PC-3 (cell line): ENCODE measurements at regions not wholly inside any gene's neighbourhood (a gene's known extent, or its start where the extent isn't known, plus 50 kb on each side); places are given as distances from the start of the nearest gene placed in this dataset.

Experiments
- ATAC-seq: fragments of 200-7000 bp; cut with Tn5 transposase; 2 replicates; pipeline ENCODE4 v1.9.1; 2020; ENCODE audit warnings: mild to moderate bottlenecking, moderate library complexity
- BruUV-seq: library from RNA; stranded (reverse); fragments of 400-500 nt; replicated peaks from 2 replicates; lab custom pipeline; 2021; lab: Mats Ljungman, UMichigan
- CTCF ChIA-PET: fragments of 300-600 bp; sonication (Branson Sonifier 250); formaldehyde crosslinking; loops from one replicate; lab custom pipeline; 2022; ENCODE audit warnings: antibody characterized with exemption; lab: Charles Lee
- POLR2A ChIA-PET: fragments of 300-600 bp; sonication (Branson Sonifier 250); formaldehyde crosslinking; loops from one replicate; lab custom pipeline; 2022; ENCODE audit warnings: antibody characterized with exemption; ENCODE audit not compliant: unreplicated experiment; lab: Charles Lee
- DNase-seq: peaks from one replicate; pipeline ENCODE4 v3.0.0-alpha.2; 2015
- H2AFZ ChIP-seq: fragments of 300-600 bp; sonication (generic); 2 replicates; pipeline ENCODE4 v1.6.0; 2016; ENCODE audit warnings: antibody characterized with exemption, low read length
- H3F3A ChIP-seq: fragments of 300-600 bp; sonication (generic); one replicate; pipeline ENCODE4 v1.6.0; 2017; ENCODE audit warnings: antibody characterized with exemption, low read length, control low read depth, mild to moderate bottlenecking; ENCODE audit not compliant: unreplicated experiment
- H3K27ac ChIP-seq: fragments of 300-600 bp; sonication (generic); 2 replicates; pipeline ENCODE4 v1.5.1; 2016; ENCODE audit warnings: mild to moderate bottlenecking, low read length
- H3K27me3 ChIP-seq: fragments of 300-600 bp; sonication (generic); 2 replicates; pipeline ENCODE4 v1.6.1; 2016; ENCODE audit warnings: low read length, mixed read lengths
- H3K36me3 ChIP-seq: fragments of 300-600 bp; sonication (generic); 2 replicates; pipeline ENCODE4 v1.6.1; 2016; ENCODE audit warnings: low read depth, mixed run types, low read length, mixed read lengths
- H3K4me1 ChIP-seq: fragments of 300-600 bp; sonication (generic); 2 replicates; pipeline ENCODE4 v1.5.1; 2016; ENCODE audit warnings: low read length; ENCODE audit not compliant: insufficient read depth
- H3K4me2 ChIP-seq: fragments of 300-600 bp; sonication (generic); 2 replicates; pipeline ENCODE4 v1.6.0; 2016; ENCODE audit warnings: low read length
- H3K4me3 ChIP-seq: fragments of 300-600 bp; sonication (generic); 2 replicates; pipeline ENCODE4 v1.5.1; 2016; ENCODE audit warnings: mild to moderate bottlenecking, low read length, mixed read lengths
- H3K79me2 ChIP-seq: fragments of 300-600 bp; sonication (generic); 2 replicates; pipeline ENCODE4 v1.6.1; 2017; ENCODE audit warnings: low read length, mixed read lengths
- H3K9ac ChIP-seq: fragments of 300-600 bp; sonication (generic); 2 replicates; pipeline ENCODE4 v1.6.0; 2016; ENCODE audit warnings: mild to moderate bottlenecking, low read length
- H3K9me2 ChIP-seq: fragments of 300-600 bp; sonication (generic); replicated peaks from 2 replicates; pipeline ENCODE4 v1.6.1; 2016; ENCODE audit warnings: mixed run types, low read length, mixed read lengths
- H3K9me3 ChIP-seq: fragments of 300-600 bp; sonication (generic); 2 replicates; pipeline ENCODE4 v1.6.1; 2016; ENCODE audit warnings: low read length, mixed read lengths
- H4K20me1 ChIP-seq: fragments of 300-600 bp; sonication (generic); 2 replicates; pipeline ENCODE4 v1.6.1; 2016; ENCODE audit warnings: low read length, mixed read lengths
- CTCF ChIP-seq: fragments of 300-600 bp; sonication (generic); conservative IDR thresholded peaks from 2 replicates; pipeline ENCODE4 v1.5.1; 2017; ENCODE audit warnings: antibody characterized with exemption, low read depth, mild to moderate bottlenecking, low read length
- EZH2 ChIP-seq: fragments of 300-600 bp; sonication (generic); IDR thresholded peaks from one replicate; pipeline ENCODE4 v1.6.1; 2017; ENCODE audit warnings: antibody characterized with exemption, mild to moderate bottlenecking, low read length; ENCODE audit not compliant: unreplicated experiment
- EZH2phosphoT487 ChIP-seq: fragments of 300-600 bp; sonication (generic); IDR thresholded peaks from 2 replicates; pipeline ENCODE4 v1.6.1; 2018; ENCODE audit warnings: mild to moderate bottlenecking, antibody characterized with exemption, low read length, borderline replicate concordance
- intact Hi-C: fragments of 100-400 bp; cut with micrococcal nuclease; formaldehyde crosslinking; loops from 2 replicates; pipeline ENCODE4 v1.9.0; 2023

GRCh38 chr4:111722213-111722720 lies 423.0 kb upstream of the FAM241A start:
- Histone ChIP-seq H4K20me1 (no peaks in the 10 kb centered on the region), H3K9ac (no peak overlapping the region), H3K9me3 (no peaks in the 10 kb centered on the region), H3K4me1 (no peaks in the 10 kb centered on the region), H3K4me3 (no peak overlapping the region), H3K79me2 (no peaks in the 10 kb centered on the region), H3K4me2 (no peak overlapping the region), H2AFZ (no peak overlapping the region), H3K27ac (no peak overlapping the region), H3K36me3 (no peaks in the 10 kb centered on the region), H3F3A (no peaks in the 10 kb centered on the region), H3K9me2 (no peaks in the 10 kb centered on the region), H3K27me3 (peaks cover 12% of the 10 kb centered on the region)
- POLR2A ChIA-PET, result no interaction called here
- no TSS peak for BruUV-seq
- CTCF ChIA-PET, result no interaction called here
- TF ChIP-seq CTCF (no peak), EZH2 (no peak), EZH2phosphoT487 (no peak)
- DNase-seq (no peak), ATAC-seq (no peak)
- intact Hi-C loops, result no loop called here

GRCh38 chr4:111736516-111736915 lies 408.7 kb upstream of the FAM241A start:
- Histone ChIP-seq H3K4me2 (no peak overlapping the region), H3K27ac (no peak overlapping the region), H4K20me1 (no peaks in the 10 kb centered on the region), H3K79me2 (no peaks in the 10 kb centered on the region), H3F3A (no peaks in the 10 kb centered on the region), H3K9ac (no peak overlapping the region), H2AFZ (no peak overlapping the region), H3K4me3 (no peak overlapping the region), H3K36me3 (no peaks in the 10 kb centered on the region), H3K27me3 (peaks cover 32% of the 10 kb centered on the region), H3K9me3 (no peaks in the 10 kb centered on the region), H3K4me1 (no peaks in the 10 kb centered on the region), H3K9me2 (no peaks in the 10 kb centered on the region)
- TF ChIP-seq EZH2 (no peak), CTCF (no peak), EZH2phosphoT487 (no peak)
- ATAC-seq, result no peak
- no TSS peak for BruUV-seq
- POLR2A ChIA-PET, result no interaction called here
- no peak for DNase-seq
- CTCF ChIA-PET, result no interaction called here
- intact Hi-C loops, result no loop called here

DNA sequence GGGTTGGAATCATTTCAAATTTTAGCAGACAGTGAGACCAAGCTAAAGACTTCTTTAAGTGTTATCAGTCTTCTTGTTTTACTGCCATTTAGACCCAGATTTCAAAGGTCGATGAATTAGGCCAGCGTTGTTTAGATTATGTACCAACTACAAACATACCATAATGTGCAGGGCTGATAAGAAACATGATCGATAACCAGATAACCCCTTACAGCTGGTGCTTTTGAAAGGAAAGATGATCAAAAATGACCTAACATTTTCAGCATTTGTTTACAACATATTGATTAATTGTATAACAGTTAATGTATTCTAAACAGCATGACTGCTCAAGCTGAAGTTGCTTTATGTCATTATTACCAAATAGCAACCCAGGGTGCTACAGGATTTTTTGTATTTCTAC lies 400.4 kb upstream of the FAM241A start:
- H3K4me3 ChIP-seq, result no peak overlapping the region
- no peaks in the 10 kb centered on the region for H3K36me3 ChIP-seq
- TF ChIP-seq EZH2 (no peak), EZH2phosphoT487 (no peak), CTCF (no peak)
- no peaks in the 10 kb centered on the region for H3K4me1 ChIP-seq
- no peak overlapping the region for H3K27ac ChIP-seq
- H3K9me3 ChIP-seq, result no peaks in the 10 kb centered on the region
- H2AFZ ChIP-seq, result no peak overlapping the region
- no peaks in the 10 kb centered on the region for H3F3A ChIP-seq
- no peak overlapping the region for H3K9ac ChIP-seq
- no peaks in the 10 kb centered on the region for H3K79me2 ChIP-seq
- no TSS peak for BruUV-seq
- ATAC-seq (no peak), DNase-seq (no peak)
- H3K27me3 ChIP-seq, result peaks cover 18% of the 10 kb centered on the region
- intact Hi-C loops, result no loop called here
- no peak overlapping the region for H3K4me2 ChIP-seq
- no peaks in the 10 kb centered on the region for H4K20me1 ChIP-seq
- POLR2A ChIA-PET, result no interaction called here
- H3K9me2 ChIP-seq, result no peaks in the 10 kb centered on the region
- CTCF ChIA-PET, result no interaction called here
